ENCODE measurements at regions not wholly inside any gene's neighbourhood (a gene's known extent, or its start where the extent isn't known, plus 50 kb on each side); places are given as distances from the start of the nearest gene placed in this dataset.

GRCh38 chr2:106270471-106270891, 76.4 kb upstream of the UXS1 start:
- Histone ChIP-seq H3K27me3 (ENCODE audit: insufficient read depth, low read length) (no peaks in the 10 kb centered on the region), H4K5ac (ENCODE audit: insufficient read length, low read depth, low read length) (no peak overlapping the region), H2AK5ac (ENCODE audit: insufficient read length, low read length) (no peak overlapping the region), H3K23ac (ENCODE audit: insufficient read length, low read depth, low read length) (no peak overlapping the region), H4K91ac (ENCODE audit: insufficient read length, low read depth, low read length) (no peak overlapping the region), H3K23me2 (ENCODE audit: insufficient read length, low read depth, low read length, poor library complexity, severe bottlenecking) (no peaks in the 10 kb centered on the region), H2AFZ (ENCODE audit: low read length) (no peak overlapping the region), H3K79me2 (ENCODE audit: insufficient read depth, low read length) (no peaks in the 10 kb centered on the region), H3K9ac (ENCODE audit: extremely low read depth, insufficient read length, low read length) (no peak overlapping the region), H3K4me1 (ENCODE audit: insufficient read depth, low read length) (no peaks in the 10 kb centered on the region; the same call in 1 of the 2 replicates), H2BK5ac (ENCODE audit: insufficient read length, low read length) (no peak overlapping the region), H2BK12ac (ENCODE audit: insufficient read length, low read depth, low read length) (no peak overlapping the region), H2BK20ac (ENCODE audit: low read depth, low read length, poor library complexity, severe bottlenecking) (no peak overlapping the region), H3T11ph (ENCODE audit: low read length) (no peak overlapping the region), H3K27ac (ENCODE audit: insufficient read length, low read depth, low read length) (no peak overlapping the region), H3K4me2 (ENCODE audit: insufficient read depth, insufficient read length, low read length) (no peak overlapping the region), H3K4ac (ENCODE audit: low read depth, low read length) (no peak overlapping the region), H4K20me1 (ENCODE audit: control insufficient read depth, insufficient read depth, insufficient read length) (no peaks in the 10 kb centered on the region), H3K9me3 (ENCODE audit: control insufficient read depth, low read depth, low read length) (no peaks in the 10 kb centered on the region), H3K14ac (ENCODE audit: insufficient read depth, low read length) (no peak overlapping the region), H3K56ac (ENCODE audit: insufficient read length, low read depth, low read length) (no peak overlapping the region), H3K18ac (ENCODE audit: insufficient read length, low read depth, low read length) (no peak overlapping the region), H2BK120ac (ENCODE audit: low read depth, low read length, poor library complexity, severe bottlenecking) (no peak overlapping the region), H3K79me1 (ENCODE audit: insufficient read depth, low read depth, low read length, poor library complexity, severe bottlenecking) (no peaks in the 10 kb centered on the region), H4K8ac (replicated peaks; ENCODE audit: insufficient read length, low read depth, low read length) (no peak overlapping the region), H2BK15ac (ENCODE audit: low read depth, low read length) (no peak overlapping the region)
- WGBS (ENCODE audit: extremely low coverage, insufficient read length, low lambda C conversion rate) = no CpG with 5 or more reads among the region's 9 CpGs
- Mint-ChIP-seq H3K4me1 (peaks cover 0 to 4% of the 10 kb centered on the region in 2 experiments; a peak in 1 of 4 replicates), H3K4me3 (no peak overlapping the region), H3K27ac (no peak overlapping the region), H3K27me3 (ENCODE audit: low read depth) (peaks cover 2% of the 10 kb centered on the region; the same call in 1 of the 2 replicates), H3K9me3 (peaks cover 12 to 20% of the 10 kb centered on the region in 2 experiments; a peak in 4 of 5 replicates), H3K36me3 (ENCODE audit: insufficient read depth in 1 of 3, low read depth in 3 of 3) (peaks cover 8 to 13% (median 9%) of the 10 kb centered on the region in 3 experiments; a peak in 6 of 7 replicates)
- TF ChIP-seq CTCF (conservative IDR thresholded peaks at IDR 0.05) = no peak
- no peak for DNase-seq

All from H9 (cell line).